ENCODE measurements at regions not wholly inside any gene's neighbourhood (a gene's known extent, or its start where the extent isn't known, plus 50 kb on each side); places are given as distances from the start of the nearest gene placed in this dataset.

DNA sequence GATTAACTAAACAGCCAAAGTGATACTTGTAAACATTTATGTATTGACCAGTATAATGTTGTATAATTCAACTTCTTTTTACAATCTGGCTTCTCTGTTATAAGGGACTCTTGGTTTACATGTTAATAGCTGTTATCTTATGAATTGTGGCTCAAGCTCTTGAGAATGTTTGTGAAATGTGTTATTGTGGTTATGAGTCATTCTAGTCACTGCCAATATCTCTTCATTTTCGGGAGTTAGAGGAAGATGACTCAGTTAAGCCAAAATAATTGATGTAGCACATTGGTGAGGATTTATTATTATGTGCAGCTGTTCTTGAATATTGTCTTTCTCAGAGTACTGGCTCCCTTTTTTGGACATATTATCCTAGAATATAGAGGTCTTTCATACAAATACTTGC is 655.2 kb upstream of the RIOK2 start:
- ATAC-seq: peak; percentile 83

DNA sequence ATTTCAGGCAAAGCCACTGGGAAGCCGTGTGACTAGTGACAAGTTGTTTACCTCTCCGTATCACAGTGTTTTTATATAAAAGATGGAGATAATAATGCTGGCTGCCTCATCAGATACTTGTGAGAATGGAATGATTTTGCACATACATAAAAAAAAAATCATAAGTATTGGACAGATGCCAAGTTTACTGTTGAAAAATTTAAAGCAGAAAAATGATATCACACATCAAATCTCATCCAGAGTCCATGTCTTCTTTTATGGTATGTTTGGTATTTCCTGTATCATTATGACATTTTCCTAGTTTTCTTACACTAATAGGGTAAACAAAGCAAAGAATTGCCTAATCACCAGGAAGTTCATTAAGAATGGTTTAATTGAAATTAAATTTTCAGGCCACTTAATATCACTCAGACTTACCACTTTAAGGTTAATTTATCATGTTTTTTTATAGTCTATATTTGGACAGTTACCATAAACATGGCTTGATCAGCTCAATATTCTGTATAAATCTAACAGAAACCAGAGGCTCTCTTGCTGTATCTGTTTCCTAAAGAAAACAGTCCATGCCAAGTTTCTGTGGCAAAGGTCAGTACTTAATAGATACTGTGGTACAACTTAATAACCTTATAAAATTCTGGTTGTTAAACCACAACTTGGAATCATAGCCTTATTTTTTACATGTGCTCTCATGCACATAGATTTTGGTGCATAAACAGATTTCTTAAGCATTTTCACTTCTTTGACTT is 656.5 kb upstream of the RIOK2 start:
- peak; percentile 72; the same call in 1 of the 2 replicates for TF ChIP-seq TOX (CRISPR knock-in tag; IDR thresholded peaks at IDR 0.05; ENCODE audit: borderline replicate concordance)
- TF ChIP-seq RARB (CRISPR knock-in tag; IDR thresholded peaks at IDR 0.05): peak; percentile 35; the same call in 1 of the 2 replicates
- TF ChIP-seq ZC3H10 (CRISPR knock-in tag; IDR thresholded peaks at IDR 0.05): no peak
- TF ChIP-seq ISL1 (CRISPR knock-in tag; IDR thresholded peaks at IDR 0.05): peak; percentile 67
- ATAC-seq: peak; percentile 82

More for the DNA sequence above, 655.2 kb upstream of the RIOK2 start:
- TF ChIP-seq OSR1 (CRISPR knock-in tag; IDR thresholded peaks at IDR 0.05) (no peak), ISL1 (CRISPR knock-in tag; IDR thresholded peaks at IDR 0.05) (peak; percentile 95), TOX (CRISPR knock-in tag; IDR thresholded peaks at IDR 0.05; ENCODE audit: borderline replicate concordance) (peak; percentile 95), CSDC2 (CRISPR knock-in tag; IDR thresholded peaks at IDR 0.05) (no peak), ZNF565 (CRISPR knock-in tag; conservative IDR thresholded peaks at IDR 0.05; ENCODE audit: low read depth) (no peak), PPARA (CRISPR knock-in tag; IDR thresholded peaks at IDR 0.05; ENCODE audit: borderline replicate concordance) (no peak), BACH2 (CRISPR knock-in tag; IDR thresholded peaks at IDR 0.05; ENCODE audit: borderline replicate concordance) (no peak), ARNTL (CRISPR knock-in tag; IDR thresholded peaks at IDR 0.05; ENCODE audit: borderline replicate concordance, low read depth) (no peak), ESRRG (CRISPR knock-in tag; IDR thresholded peaks at IDR 0.05) (no peak), RARB (CRISPR knock-in tag; IDR thresholded peaks at IDR 0.05) (no peak), ZC3H10 (CRISPR knock-in tag; IDR thresholded peaks at IDR 0.05) (peak; percentile 75; the same call in 1 of the 2 replicates), GLIS3 (CRISPR knock-in tag; IDR thresholded peaks at IDR 0.05) (no peak), ZNF70 (CRISPR knock-in tag; IDR thresholded peaks at IDR 0.05) (no peak), PATZ1 (CRISPR knock-in tag; IDR thresholded peaks at IDR 0.05; ENCODE audit: borderline replicate concordance) (peak; percentile 89)
- TF ChIP-seq, protein P1, sequence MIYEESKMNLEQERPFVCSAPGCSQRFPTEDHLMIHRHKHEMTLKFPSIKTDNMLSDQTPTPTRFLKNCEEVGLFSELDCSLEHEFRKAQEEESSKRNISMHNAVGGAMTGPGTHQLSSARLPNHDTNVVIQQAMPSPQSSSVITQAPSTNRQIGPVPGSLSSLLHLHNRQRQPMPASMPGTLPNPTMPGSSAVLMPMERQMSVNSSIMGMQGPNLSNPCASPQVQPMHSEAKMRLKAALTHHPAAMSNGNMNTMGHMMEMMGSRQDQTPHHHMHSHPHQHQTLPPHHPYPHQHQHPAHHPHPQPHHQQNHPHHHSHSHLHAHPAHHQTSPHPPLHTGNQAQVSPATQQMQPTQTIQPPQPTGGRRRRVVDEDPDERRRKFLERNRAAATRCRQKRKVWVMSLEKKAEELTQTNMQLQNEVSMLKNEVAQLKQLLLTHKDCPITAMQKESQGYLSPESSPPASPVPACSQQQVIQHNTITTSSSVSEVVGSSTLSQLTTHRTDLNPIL (CRISPR knock-in tag; IDR thresholded peaks at IDR 0.05; ENCODE audit: low read depth): no peak
- TF ChIP-seq, protein P2, sequence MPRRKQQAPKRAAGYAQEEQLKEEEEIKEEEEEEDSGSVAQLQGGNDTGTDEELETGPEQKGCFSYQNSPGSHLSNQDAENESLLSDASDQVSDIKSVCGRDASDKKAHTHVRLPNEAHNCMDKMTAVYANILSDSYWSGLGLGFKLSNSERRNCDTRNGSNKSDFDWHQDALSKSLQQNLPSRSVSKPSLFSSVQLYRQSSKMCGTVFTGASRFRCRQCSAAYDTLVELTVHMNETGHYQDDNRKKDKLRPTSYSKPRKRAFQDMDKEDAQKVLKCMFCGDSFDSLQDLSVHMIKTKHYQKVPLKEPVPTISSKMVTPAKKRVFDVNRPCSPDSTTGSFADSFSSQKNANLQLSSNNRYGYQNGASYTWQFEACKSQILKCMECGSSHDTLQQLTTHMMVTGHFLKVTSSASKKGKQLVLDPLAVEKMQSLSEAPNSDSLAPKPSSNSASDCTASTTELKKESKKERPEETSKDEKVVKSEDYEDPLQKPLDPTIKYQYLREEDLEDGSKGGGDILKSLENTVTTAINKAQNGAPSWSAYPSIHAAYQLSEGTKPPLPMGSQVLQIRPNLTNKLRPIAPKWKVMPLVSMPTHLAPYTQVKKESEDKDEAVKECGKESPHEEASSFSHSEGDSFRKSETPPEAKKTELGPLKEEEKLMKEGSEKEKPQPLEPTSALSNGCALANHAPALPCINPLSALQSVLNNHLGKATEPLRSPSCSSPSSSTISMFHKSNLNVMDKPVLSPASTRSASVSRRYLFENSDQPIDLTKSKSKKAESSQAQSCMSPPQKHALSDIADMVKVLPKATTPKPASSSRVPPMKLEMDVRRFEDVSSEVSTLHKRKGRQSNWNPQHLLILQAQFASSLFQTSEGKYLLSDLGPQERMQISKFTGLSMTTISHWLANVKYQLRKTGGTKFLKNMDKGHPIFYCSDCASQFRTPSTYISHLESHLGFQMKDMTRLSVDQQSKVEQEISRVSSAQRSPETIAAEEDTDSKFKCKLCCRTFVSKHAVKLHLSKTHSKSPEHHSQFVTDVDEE (CRISPR knock-in tag; IDR thresholded peaks at IDR 0.05): no peak
- TF ChIP-seq, protein P3, sequence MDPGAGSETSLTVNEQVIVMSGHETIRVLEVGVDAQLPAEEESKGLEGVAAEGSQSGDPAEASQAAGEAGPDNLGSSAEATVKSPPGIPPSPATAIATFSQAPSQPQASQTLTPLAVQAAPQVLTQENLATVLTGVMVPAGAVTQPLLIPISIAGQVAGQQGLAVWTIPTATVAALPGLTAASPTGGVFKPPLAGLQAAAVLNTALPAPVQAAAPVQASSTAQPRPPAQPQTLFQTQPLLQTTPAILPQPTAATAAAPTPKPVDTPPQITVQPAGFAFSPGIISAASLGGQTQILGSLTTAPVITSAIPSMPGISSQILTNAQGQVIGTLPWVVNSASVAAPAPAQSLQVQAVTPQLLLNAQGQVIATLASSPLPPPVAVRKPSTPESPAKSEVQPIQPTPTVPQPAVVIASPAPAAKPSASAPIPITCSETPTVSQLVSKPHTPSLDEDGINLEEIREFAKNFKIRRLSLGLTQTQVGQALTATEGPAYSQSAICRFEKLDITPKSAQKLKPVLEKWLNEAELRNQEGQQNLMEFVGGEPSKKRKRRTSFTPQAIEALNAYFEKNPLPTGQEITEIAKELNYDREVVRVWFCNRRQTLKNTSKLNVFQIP (CRISPR knock-in tag; IDR thresholded peaks at IDR 0.05; ENCODE audit: borderline replicate concordance, low read depth): no peak
- TF ChIP-seq, protein P4, sequence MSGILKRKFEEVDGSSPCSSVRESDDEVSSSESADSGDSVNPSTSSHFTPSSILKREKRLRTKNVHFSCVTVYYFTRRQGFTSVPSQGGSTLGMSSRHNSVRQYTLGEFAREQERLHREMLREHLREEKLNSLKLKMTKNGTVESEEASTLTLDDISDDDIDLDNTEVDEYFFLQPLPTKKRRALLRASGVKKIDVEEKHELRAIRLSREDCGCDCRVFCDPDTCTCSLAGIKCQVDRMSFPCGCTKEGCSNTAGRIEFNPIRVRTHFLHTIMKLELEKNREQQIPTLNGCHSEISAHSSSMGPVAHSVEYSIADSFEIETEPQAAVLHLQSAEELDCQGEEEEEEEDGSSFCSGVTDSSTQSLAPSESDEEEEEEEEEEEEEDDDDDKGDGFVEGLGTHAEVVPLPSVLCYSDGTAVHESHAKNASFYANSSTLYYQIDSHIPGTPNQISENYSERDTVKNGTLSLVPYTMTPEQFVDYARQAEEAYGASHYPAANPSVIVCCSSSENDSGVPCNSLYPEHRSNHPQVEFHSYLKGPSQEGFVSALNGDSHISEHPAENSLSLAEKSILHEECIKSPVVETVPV (CRISPR knock-in tag; IDR thresholded peaks at IDR 0.05): peak; percentile 77; the same call in 1 of the 2 replicates

DNA sequence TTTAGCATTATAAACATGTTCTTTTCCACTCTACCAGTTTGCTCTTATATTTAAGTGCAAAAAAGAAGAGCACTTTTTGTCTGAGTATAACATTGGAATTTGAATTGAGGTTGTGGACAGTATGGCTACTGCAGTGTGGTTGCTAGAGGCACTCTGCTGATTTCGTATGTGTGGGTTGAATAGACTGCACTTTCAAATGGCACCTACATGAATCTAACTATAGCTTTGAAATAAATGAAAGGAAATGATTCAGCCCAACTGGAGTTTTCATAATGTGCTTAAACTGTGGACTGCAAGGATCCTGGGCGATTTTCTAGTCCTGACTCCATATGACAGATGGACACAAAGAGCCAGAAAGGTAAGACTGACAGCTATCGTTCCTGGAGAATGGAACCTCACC is 657.6 kb upstream of the RIOK2 start:
- no peak for ATAC-seq
- no peak for TF ChIP-seq ESRRG (CRISPR knock-in tag; IDR thresholded peaks at IDR 0.05)
